ENCODE measurements at regions not wholly inside any gene's neighbourhood (a gene's known extent, or its start where the extent isn't known, plus 50 kb on each side); places are given as distances from the start of the nearest gene placed in this dataset.

DNA sequence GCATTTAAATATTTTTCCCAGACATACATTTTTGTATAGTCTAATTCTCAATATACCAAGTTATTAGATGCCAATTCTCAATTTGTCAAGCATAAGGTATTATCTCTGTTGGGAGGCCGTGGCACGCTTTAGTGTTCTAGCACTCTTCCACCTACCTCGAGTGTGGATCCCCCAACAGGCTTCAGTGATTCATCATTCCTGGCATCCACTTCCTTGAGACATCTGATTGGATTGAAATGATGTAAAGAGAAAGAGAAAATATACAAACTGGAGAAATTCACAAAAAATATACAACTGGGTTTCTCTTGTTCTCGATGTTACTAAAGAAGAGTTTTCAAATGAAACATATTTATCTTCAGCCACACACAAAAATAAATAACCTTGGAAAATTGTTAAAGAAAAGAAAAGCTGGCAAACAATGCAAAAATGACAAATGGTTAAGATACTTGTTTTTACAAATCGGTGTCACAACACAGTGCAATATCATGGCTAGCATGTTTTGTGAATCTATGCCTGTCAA is 218.0 kb upstream of the CDIN1 start:
- TF ChIP-seq, protein P1, sequence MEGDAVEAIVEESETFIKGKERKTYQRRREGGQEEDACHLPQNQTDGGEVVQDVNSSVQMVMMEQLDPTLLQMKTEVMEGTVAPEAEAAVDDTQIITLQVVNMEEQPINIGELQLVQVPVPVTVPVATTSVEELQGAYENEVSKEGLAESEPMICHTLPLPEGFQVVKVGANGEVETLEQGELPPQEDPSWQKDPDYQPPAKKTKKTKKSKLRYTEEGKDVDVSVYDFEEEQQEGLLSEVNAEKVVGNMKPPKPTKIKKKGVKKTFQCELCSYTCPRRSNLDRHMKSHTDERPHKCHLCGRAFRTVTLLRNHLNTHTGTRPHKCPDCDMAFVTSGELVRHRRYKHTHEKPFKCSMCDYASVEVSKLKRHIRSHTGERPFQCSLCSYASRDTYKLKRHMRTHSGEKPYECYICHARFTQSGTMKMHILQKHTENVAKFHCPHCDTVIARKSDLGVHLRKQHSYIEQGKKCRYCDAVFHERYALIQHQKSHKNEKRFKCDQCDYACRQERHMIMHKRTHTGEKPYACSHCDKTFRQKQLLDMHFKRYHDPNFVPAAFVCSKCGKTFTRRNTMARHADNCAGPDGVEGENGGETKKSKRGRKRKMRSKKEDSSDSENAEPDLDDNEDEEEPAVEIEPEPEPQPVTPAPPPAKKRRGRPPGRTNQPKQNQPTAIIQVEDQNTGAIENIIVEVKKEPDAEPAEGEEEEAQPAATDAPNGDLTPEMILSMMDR (IDR thresholded peaks at IDR 0.05), result no peak
- no peak for TF ChIP-seq POLR2A (IDR thresholded peaks at IDR 0.05)

All from esophagus squamous epithelium (tissue), 4 donors.